GM21528 (cell line): ENCODE measurements at regions not wholly inside any gene's neighbourhood (a gene's known extent, or its start where the extent isn't known, plus 50 kb on each side); places are given as distances from the start of the nearest gene placed in this dataset.

Experiments
- ATAC-seq: cut with Tn5 transposase; IDR thresholded peaks from one replicate; pipeline ENCODE4 v1.9.1; 2021; ENCODE audit warnings: mild to moderate bottlenecking, moderate library complexity; ENCODE audit not compliant: unreplicated experiment, low FRiP score

GRCh38 chr1:56442290-56442877 is 137.0 kb downstream of the PLPP3 start:
- ATAC-seq: no peak

- ATAC-seq: no peak
These were observed 137.8 kb downstream of the PLPP3 start for GRCh38 chr1:56441601-56442000.

GRCh38 chr1:56439610-56440264 is 139.6 kb downstream of the PLPP3 start:
- no peak for ATAC-seq

GRCh38 chr1:56438901-56439551 is 140.3 kb downstream of the PLPP3 start:
- ATAC-seq: no peak

GRCh38 chr1:56437959-56438358 is 141.4 kb downstream of the PLPP3 start:
- ATAC-seq: no peak

GRCh38 chr1:56436912-56437417 is 142.4 kb downstream of the PLPP3 start:
- no peak for ATAC-seq

- no peak for ATAC-seq
These were observed 143.1 kb downstream of the PLPP3 start for GRCh38 chr1:56436296-56436695.

- no peak for ATAC-seq
These were observed 143.7 kb downstream of the PLPP3 start for GRCh38 chr1:56435434-56436262.

- no peak for ATAC-seq
These were observed 144.6 kb downstream of the PLPP3 start for GRCh38 chr1:56434740-56435139.

- ATAC-seq: no peak
These were observed 145.3 kb downstream of the PLPP3 start for GRCh38 chr1:56434025-56434424.

GRCh38 chr1:56433056-56433577 is 146.2 kb downstream of the PLPP3 start:
- ATAC-seq: no peak

GRCh38 chr1:56432166-56432971 is 147.0 kb downstream of the PLPP3 start:
- no peak for ATAC-seq

- no peak for ATAC-seq
These were observed 149.1 kb downstream of the PLPP3 start for GRCh38 chr1:56430141-56430839.

- ATAC-seq: no peak
These were observed 150.1 kb downstream of the PLPP3 start for GRCh38 chr1:56429288-56429687.

GRCh38 chr1:56426587-56427381 is 152.6 kb downstream of the PLPP3 start:
- ATAC-seq: no peak

GRCh38 chr1:56425494-56426037 is 153.8 kb downstream of the PLPP3 start:
- ATAC-seq: no peak

GRCh38 chr1:56424744-56425493 is 154.4 kb downstream of the PLPP3 start:
- no peak for ATAC-seq
